Prostate gland (tissue), 2 donors: ENCODE measurements at regions not wholly inside any gene's neighbourhood (a gene's known extent, or its start where the extent isn't known, plus 50 kb on each side); places are given as distances from the start of the nearest gene placed in this dataset.

Experiments used
- DNase-seq: peaks from one replicate; pipeline ENCODE4 v3.0.0-alpha.2; 2019; ENCODE audit warnings: low spot score
- H3K27ac ChIP-seq, 2 donors: fragments of 200-600 bp; sonication (generic); 2 replicates each; pipeline ENCODE4 v1.5.1; 2017 to 2019
- H3K27me3 ChIP-seq: fragments of 200-600 bp; sonication (generic); replicated peaks from 2 replicates; pipeline ENCODE4 v1.5.1; 2019; ENCODE audit not compliant: insufficient read depth
- H3K36me3 ChIP-seq, 2 donors: fragments of 200-600 bp; sonication (generic); 1 replicate in 1 of 2; 2 replicates in 1 of 2; pipeline versions ENCODE4 v1.5.1 to v1.8.1; 2017 to 2019
- H3K4me1 ChIP-seq: fragments of 200-600 bp; sonication (generic); replicated peaks from 2 replicates; pipeline ENCODE4 v1.5.1; 2019
- H3K4me3 ChIP-seq, 2 donors: fragments of 200-600 bp; sonication (generic); 2 replicates each; pipeline ENCODE4 v1.5.1; 2017 to 2019
- H3K9me3 ChIP-seq: fragments of 200-600 bp; sonication (generic); 2 replicates; pipeline ENCODE4 v1.5.1; 2017
- CTCF ChIP-seq, 4 experiments: fragments of 200-600 bp in 2 of 4; fragments of 450-650 bp in 2 of 4; sonication (generic) in 2 of 4; IDR thresholded peaks; 1 replicate in 3 of 4; 2 replicates in 1 of 4; pipeline ENCODE4 v1.5.1; 2016 to 2019; ENCODE audit warnings: antibody characterized with exemption in 4 of 4, mild to moderate bottlenecking in 2 of 4, moderate library complexity in 2 of 4
- POLR2A ChIP-seq: fragments of 450-650 bp; IDR thresholded peaks from one replicate; pipeline ENCODE4 v1.6.1; 2016; ENCODE audit warnings: antibody characterized with exemption, mild to moderate bottlenecking
- POLR2AphosphoS5 ChIP-seq: sonication (generic); formaldehyde crosslinking; IDR thresholded peaks from one replicate; pipeline ENCODE4 v1.6.1; 2017; ENCODE audit warnings: antibody characterized with exemption
- WGBS: methylation state at CpG from one replicate; pipeline ENCODE4 v1.1.5; 2018; 5-methylcytosine and 5-hydroxymethylcytosine counted together
- intact Hi-C: fragments of 100-400 bp; cut with DNase I; formaldehyde crosslinking; loops from one replicate; pipeline ENCODE4 v1.14.2; 2022

DNA sequence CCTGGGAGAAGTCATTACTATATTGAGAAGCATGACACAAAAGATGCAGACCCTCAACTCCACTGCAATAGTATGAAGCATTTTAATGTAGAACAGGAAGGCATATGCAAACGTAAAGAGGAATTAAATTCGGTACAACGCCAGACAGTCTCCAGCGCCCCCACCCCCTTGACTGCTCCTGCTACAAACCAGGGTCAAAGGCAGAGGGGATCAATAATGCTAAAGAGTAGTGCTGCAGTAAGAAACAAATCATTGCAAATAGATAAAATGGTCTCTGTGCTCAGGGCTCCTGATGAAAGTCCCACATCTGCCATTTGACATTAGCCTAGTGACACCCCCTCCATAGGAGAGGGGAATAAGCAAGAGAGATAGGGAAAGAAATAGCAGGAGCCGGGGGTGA is 164.9 kb upstream of the BLID start:
- H3K27ac ChIP-seq, result no peak overlapping the region
- H3K4me3 ChIP-seq, result no peak overlapping the region
- TF ChIP-seq POLR2AphosphoS5 (no peak), CTCF (IDR thresholded peaks at IDR 0.05) (no peak), POLR2A (no peak)
- no peaks in the 10 kb centered on the region for H3K4me1 ChIP-seq
- no peak for DNase-seq
- intact Hi-C loops, result no loop called here
- no peaks in the 10 kb centered on the region for H3K36me3 ChIP-seq
- no peaks in the 10 kb centered on the region for H3K27me3 ChIP-seq
- 89% methylated on average over 5 of the region's 5 CpGs for WGBS
- no peaks in the 10 kb centered on the region for H3K9me3 ChIP-seq

- no peak for DNase-seq
- H3K9me3 ChIP-seq, result no peaks in the 10 kb centered on the region
- H3K4me1 ChIP-seq, result no peaks in the 10 kb centered on the region
- TF ChIP-seq POLR2AphosphoS5 (no peak), POLR2A (no peak), CTCF (IDR thresholded peaks at IDR 0.05) (no peak)
- intact Hi-C loops, result no loop called here
- H3K27ac ChIP-seq, result no peak overlapping the region
- no peaks in the 10 kb centered on the region for H3K27me3 ChIP-seq
- H3K4me3 ChIP-seq, result no peak overlapping the region
- no peaks in the 10 kb centered on the region for H3K36me3 ChIP-seq
These were observed 163.2 kb upstream of the BLID start for GRCh38 chr11:122279194-122279593.

DNA sequence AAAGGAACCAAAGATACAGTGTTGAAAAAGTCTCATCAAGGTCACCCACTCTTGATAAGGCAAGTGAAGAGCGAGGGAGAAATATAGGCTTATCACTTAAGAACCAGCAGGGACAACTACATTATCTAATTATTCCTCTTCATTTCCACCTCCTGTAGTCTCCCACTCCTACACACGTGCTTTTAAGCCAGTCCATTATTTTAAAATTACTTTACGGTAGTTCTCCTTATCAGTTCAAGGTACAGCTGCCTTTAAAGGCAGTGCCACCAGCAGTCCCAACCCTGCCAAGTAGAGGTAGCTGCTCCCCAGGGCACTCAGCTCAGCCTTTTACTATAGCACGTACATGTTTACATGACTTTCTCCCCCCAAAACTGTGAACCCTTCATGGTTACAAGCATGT is 161.5 kb upstream of the BLID start:
- TF ChIP-seq POLR2AphosphoS5 (no peak), POLR2A (no peak), CTCF (IDR thresholded peaks at IDR 0.05) (no peak)
- Histone ChIP-seq H3K4me1 (no peaks in the 10 kb centered on the region), H3K36me3 (no peaks in the 10 kb centered on the region), H3K4me3 (no peak overlapping the region), H3K9me3 (no peaks in the 10 kb centered on the region), H3K27me3 (no peaks in the 10 kb centered on the region), H3K27ac (no peak overlapping the region)
- WGBS, result 78% methylated on average over 4 of the region's 4 CpGs
- DNase-seq, result no peak
- intact Hi-C loops, result no loop called here

DNA sequence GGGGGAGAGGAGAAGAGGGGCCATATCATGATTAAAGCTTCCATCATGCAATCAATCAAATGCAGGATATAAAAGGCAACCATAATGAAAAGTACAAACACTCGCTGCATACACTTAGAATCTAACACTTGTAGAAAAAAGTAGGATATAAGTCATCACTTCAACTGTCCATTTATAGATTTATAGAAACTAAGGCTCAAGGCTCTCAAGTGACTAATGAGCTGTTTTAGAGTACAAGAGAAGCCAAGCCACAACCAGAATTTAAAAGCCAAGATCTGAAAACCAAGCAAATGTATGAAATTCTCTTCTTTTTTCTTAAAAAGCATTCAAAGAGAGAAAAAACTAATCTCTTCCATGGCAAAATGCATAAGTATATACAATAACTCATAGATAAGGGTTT is 160.2 kb upstream of the BLID start:
- intact Hi-C loops, result no loop called here
- Histone ChIP-seq H3K27ac (no peak overlapping the region), H3K4me1 (no peaks in the 10 kb centered on the region), H3K4me3 (no peak overlapping the region), H3K9me3 (no peaks in the 10 kb centered on the region), H3K27me3 (no peaks in the 10 kb centered on the region), H3K36me3 (no peaks in the 10 kb centered on the region)
- WGBS, result 94% methylated on average over 1 of the region's 1 CpG
- DNase-seq, result no peak
- TF ChIP-seq CTCF (IDR thresholded peaks at IDR 0.05), result no peak
- no peak for TF ChIP-seq POLR2A
- TF ChIP-seq POLR2AphosphoS5, result no peak

GRCh38 chr11:122275508-122275907 is 159.5 kb upstream of the BLID start:
- 70% methylated on average over 4 of the region's 4 CpGs for WGBS
- H3K4me1 ChIP-seq, result no peaks in the 10 kb centered on the region
- H3K4me3 ChIP-seq, result no peak overlapping the region
- TF ChIP-seq POLR2AphosphoS5, result no peak
- no peak overlapping the region for H3K27ac ChIP-seq
- H3K9me3 ChIP-seq, result no peaks in the 10 kb centered on the region
- no peaks in the 10 kb centered on the region for H3K27me3 ChIP-seq
- intact Hi-C loops, result no loop called here
- no peak for DNase-seq
- no peaks in the 10 kb centered on the region for H3K36me3 ChIP-seq
